ENCODE measurements at regions not wholly inside any gene's neighbourhood (a gene's known extent, or its start where the extent isn't known, plus 50 kb on each side); places are given as distances from the start of the nearest gene placed in this dataset.

- TF ChIP-seq, protein P1, sequence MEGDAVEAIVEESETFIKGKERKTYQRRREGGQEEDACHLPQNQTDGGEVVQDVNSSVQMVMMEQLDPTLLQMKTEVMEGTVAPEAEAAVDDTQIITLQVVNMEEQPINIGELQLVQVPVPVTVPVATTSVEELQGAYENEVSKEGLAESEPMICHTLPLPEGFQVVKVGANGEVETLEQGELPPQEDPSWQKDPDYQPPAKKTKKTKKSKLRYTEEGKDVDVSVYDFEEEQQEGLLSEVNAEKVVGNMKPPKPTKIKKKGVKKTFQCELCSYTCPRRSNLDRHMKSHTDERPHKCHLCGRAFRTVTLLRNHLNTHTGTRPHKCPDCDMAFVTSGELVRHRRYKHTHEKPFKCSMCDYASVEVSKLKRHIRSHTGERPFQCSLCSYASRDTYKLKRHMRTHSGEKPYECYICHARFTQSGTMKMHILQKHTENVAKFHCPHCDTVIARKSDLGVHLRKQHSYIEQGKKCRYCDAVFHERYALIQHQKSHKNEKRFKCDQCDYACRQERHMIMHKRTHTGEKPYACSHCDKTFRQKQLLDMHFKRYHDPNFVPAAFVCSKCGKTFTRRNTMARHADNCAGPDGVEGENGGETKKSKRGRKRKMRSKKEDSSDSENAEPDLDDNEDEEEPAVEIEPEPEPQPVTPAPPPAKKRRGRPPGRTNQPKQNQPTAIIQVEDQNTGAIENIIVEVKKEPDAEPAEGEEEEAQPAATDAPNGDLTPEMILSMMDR (IDR thresholded peaks at IDR 0.05; ENCODE audit: extremely low read depth, insufficient read depth, missing control alignments), result no peak
- in situ Hi-C loops (cut with MboI; ENCODE audit: low pct_unique_long_range_greater_than_20kb, low sequenced_read_pairs, unreplicated experiment), result no loop called here
- no peak for DNase-seq (ENCODE audit: low spot score)
Measured at GRCh38 chr13:44887515-44887914, 101.8 kb downstream of the NUFIP1 start.

- TF ChIP-seq, protein P1 (IDR thresholded peaks at IDR 0.05; ENCODE audit: extremely low read depth, insufficient read depth, missing control alignments), result no peak
- DNase-seq (ENCODE audit: low spot score), result no peak
Measured at GRCh38 chr13:44884076-44884729, 105.1 kb downstream of the NUFIP1 start.

GRCh38 chr13:44879452-44880058, 109.7 kb downstream of the NUFIP1 start:
- TF ChIP-seq, protein P1 (IDR thresholded peaks at IDR 0.05; ENCODE audit: extremely low read depth, insufficient read depth, missing control alignments), result peak; percentile 63
- DNase-seq (ENCODE audit: low spot score), result peak; percentile 45
- in situ Hi-C loops (cut with MboI; ENCODE audit: low pct_unique_long_range_greater_than_20kb, low sequenced_read_pairs, unreplicated experiment), result loop anchor here (10.0 kb wide), 1 partner anchor 405 kb away; no protein-coding TSS in a partner anchor

More at GRCh38 chr13:44884076-44884729, 105.1 kb downstream of the NUFIP1 start:
- in situ Hi-C loops (cut with MboI; ENCODE audit: low pct_unique_long_range_greater_than_20kb, low sequenced_read_pairs, unreplicated experiment), result no loop called here

DNA sequence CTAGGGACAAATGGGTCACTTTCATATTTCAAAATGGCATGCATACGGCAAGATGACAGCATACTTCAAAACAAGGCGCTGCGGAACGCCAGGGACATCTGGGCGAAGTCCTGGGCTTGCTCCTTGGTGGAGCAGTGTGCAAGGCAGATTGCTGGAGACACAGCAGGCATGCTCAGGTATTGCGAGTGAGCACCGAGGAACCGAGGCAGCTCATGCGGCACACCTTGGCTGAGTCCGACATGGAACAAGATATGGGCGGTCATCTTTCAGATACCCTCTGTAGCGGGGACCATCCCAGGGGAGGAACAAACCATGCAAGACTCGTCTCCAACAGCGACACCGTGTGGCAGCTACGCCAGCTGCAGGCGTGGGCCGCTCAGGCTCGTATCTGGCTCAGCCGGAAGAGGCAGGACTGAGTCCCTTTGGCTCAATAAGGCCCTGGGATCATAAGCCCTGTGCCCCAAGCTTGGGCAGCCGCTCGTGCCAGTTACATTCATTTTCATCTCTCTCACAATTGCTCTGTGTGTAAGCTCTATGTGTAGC, 112.4 kb downstream of the NUFIP1 start:
- TF ChIP-seq, protein P1 (IDR thresholded peaks at IDR 0.05; ENCODE audit: extremely low read depth, insufficient read depth, missing control alignments), result peak; percentile 25
- no peak for DNase-seq (ENCODE audit: low spot score)
- in situ Hi-C loops (cut with MboI; ENCODE audit: low pct_unique_long_range_greater_than_20kb, low sequenced_read_pairs, unreplicated experiment), result loop anchor here (10.0 kb wide), 1 partner anchor 402 kb away; no protein-coding TSS in a partner anchor

DNA sequence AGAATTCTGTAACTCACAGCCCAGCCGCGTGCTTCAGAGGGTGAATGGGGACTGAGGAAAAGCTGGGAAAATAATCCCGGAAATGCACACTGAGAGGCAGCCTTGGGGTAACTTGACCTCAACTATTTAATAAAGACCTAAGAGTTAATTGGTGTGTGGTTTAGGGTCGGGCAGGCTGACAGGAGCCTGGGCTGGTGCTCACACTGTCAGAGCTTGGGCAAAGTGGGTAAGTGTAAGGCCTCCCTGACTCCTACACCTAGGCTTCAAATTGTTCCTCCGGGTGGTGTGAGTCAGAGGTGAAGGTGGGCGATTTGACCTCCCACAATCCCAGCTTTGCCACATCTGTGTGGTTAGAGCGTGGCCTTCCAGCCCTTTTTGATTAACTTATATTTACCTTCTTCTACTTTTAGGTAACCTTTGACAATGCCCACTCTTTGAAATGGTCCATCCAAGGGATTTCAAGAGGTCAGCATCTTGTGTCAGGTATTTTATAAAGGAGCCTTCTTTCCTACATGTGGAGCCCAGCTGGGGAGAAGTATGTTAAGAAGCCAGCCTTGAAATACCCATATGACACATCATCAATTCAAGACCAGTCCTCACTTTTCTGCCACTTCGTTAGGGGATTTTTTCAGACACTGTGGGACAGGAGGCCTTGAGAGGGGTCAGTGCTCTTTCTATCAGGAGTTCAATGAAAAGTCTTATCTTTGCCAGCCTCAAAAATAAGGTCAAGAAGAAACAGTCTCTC, 114.2 kb downstream of the NUFIP1 start:
- TF ChIP-seq, protein P1 (IDR thresholded peaks at IDR 0.05; ENCODE audit: extremely low read depth, insufficient read depth, missing control alignments), result no peak
- DNase-seq (ENCODE audit: low spot score), result no peak
- in situ Hi-C loops (cut with MboI; ENCODE audit: low pct_unique_long_range_greater_than_20kb, low sequenced_read_pairs, unreplicated experiment), result loop anchor here (10.0 kb wide), 1 partner anchor 400 kb away; no protein-coding TSS in a partner anchor

DNA sequence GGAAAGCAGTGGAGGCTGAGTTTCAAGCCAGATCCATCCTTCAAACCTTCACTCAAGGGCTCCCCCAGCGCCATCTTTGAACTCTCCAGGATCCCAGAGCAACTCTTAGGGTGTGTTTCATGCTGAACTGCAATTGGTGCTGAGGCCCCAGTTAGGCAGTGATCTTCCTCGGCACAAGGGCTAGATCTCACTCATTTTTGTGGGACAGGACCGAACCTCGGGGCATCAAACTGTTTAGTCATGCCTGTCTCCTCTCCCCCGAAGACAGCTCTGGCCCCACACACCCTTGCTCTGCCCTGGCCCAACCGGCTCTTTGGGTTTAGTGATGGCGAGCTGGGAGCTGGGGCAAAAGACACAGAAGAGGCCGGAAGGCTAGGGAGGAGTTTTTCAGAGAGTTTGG, 115.1 kb downstream of the NUFIP1 start:
- TF ChIP-seq, protein P1 (IDR thresholded peaks at IDR 0.05; ENCODE audit: extremely low read depth, insufficient read depth, missing control alignments), result no peak
- DNase-seq (ENCODE audit: low spot score), result no peak
- in situ Hi-C loops (cut with MboI; ENCODE audit: low pct_unique_long_range_greater_than_20kb, low sequenced_read_pairs, unreplicated experiment), result loop anchor here (10.0 kb wide), 1 partner anchor 399 kb away; no protein-coding TSS in a partner anchor
